ENCODE measurements at regions not wholly inside any gene's neighbourhood (a gene's known extent, or its start where the extent isn't known, plus 50 kb on each side); places are given as distances from the start of the nearest gene placed in this dataset.
"Not testable (repeated sequence)": the region's sequence is repeated elsewhere in the genome, so short reads cannot be mapped to it uniquely, and the experiment has no call there.

DNA sequence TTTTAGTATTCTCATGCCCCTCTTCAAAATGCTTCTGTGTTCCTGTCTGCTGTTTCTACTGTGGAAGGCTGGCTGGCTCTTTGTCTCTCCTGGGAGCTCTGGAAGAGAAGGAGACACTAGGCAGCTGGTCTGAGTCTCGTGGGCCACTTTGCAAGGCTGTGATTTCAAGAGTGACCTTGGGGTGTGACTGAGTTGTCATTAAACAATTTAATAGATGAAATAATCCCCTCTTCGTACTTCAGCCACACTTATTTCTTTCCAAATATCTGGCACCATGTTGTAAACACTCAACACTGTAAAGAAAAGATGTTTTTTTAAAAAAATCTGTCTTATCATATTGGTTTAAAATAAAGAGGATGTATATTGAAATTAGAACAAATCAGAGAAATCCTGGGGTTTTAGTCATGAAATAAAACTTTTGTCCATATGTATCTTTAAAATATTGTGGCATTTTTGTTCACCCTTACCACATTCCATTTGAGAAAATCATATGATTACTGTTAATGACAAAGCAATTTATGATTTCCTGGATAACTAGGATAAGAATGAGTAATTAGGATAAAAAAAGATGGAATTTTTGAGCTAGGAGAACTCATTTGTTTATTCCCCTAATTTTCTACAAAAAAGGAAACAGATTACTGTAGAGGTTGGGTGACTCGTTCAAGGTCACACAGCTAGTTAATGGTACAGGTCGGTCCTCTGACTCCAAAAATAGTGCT is 200.8 kb downstream of the MAT2B start:
- DNase-seq: no peak

DNA sequence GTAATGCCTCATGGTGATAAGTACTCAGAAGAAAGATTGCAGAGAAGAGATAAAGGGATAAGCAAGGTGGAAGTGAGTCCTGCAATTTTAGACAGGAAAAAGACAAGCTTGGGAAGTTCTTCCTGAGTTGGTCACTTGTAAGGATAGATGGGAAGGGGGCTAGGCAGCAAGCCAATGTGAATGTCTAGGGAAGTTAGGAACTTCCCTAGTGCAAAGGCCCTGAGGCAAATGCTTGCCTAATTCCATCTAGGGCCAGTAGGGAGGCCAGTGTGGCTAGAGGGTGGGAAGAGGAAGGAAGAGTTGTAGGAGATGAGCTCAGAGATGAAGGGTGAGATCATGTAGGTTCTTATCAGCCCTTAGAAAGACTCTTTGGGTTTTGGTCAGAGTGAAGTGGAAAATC is 206.6 kb downstream of the MAT2B start:
- no peak for DNase-seq

DNA sequence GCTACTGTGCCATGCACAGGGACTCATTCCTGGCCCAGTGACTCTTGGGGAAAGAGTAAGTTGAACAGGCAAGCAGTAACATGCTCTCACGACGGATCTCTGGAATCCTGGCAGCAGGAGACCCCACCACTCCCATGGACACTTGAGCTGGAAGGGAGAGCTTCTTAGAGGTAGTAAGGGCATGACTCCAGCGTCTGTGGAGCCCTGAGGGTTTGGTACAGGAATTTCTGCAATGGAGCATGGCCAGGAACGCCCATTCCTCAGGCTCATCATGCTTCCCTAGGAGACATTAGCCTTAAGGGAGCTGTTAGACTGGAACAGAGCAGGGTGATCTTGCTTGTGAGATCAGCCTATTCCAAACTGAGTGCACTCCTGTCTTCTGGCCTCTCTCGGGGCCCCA is 212.9 kb downstream of the MAT2B start:
- DNase-seq: no peak

DNA sequence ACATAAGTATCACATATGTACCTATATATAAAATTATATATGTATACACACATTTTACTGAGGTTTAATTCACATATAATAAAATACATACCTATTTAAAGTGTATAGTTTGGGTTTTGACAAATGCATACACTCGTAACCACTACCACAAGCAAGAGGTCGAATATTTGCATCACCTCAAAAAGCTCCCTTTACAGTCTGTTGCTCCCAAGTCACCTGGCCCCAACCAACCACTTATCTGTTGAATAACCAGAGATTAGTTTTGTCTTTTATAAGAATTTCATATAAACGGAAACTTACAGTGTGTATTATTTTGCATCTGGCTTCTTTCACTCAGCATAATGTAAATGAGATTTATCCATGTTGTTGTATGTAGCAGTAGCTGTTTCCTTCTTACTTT is 218.9 kb downstream of the MAT2B start:
- no peak for DNase-seq

DNA sequence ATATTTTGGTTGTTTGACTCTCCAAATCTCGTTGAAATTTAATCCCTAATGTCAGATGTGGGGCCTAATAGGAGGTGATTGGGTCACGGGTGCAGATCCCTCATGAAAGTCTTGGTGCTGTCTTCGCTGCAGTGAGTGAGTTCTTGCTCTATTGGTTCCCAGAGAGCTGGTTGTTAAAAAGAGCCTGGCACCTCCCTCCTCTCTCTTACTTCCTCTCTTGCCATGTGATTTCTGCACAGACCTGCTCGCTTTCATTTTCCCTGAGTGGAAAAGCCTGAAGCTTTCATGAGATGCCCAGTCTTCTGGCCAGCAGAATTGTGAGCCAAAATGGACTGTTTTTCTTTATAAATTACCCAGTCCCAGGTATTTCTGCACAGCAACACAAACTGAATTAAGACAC is 221.6 kb downstream of the MAT2B start:
- no peak for DNase-seq

DNA sequence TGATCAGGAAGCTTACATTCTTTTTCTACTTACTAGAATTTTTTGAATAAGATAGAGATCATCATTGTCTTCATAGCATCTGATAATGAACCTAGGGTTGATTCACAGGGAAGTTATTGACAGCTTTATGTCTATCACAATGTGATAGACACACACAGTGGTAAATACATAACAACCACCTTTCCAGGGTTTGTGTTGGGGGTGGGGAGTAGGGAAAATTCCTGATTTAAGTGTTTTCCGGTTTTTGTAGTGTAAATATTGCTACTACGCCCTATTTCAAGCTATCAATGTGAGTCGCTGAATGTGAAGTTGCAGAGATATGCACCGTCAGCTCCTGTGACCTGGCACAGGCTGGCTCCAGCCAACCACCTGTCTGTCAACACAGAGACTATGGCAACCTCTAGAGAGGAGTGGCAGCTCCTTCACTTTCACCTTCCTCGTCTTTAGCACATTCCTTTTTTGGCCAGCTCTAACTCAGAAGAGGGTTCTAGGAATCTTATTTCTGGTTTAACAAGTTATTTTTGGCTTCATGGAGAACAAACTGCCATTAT is 224.9 kb downstream of the MAT2B start:
- no peak for DNase-seq

DNA sequence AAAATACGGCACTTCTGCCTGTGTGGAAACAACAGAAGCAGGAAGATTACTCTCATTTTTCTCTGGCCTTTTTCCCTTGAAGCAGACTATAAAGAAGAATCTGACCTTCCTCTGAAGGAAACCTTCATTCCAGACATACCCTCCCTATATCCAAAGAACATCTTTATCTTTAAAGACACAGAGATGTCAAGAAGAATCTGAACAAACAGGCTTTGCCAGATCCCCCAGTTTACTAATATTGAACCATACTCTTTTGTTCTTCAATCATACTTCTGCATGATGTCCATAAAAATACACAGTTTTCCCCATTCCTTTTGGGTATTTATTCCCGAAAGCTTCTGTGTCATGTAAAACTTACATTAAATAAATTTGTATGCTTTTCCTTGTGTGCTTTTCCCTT is 225.8 kb downstream of the MAT2B start:
- no peak for DNase-seq

GRCh38 chr5:163735069-163735468 is 229.7 kb downstream of the MAT2B start:
- no peak for DNase-seq

- no peak for DNase-seq
Measured at GRCh38 chr5:163747586-163747985, 242.2 kb downstream of the MAT2B start.

GRCh38 chr5:163748934-163749333 is 243.5 kb downstream of the MAT2B start:
- no peak for DNase-seq

GRCh38 chr5:163750415-163750814 is 245.0 kb downstream of the MAT2B start:
- not testable (repeated sequence) for DNase-seq

DNA sequence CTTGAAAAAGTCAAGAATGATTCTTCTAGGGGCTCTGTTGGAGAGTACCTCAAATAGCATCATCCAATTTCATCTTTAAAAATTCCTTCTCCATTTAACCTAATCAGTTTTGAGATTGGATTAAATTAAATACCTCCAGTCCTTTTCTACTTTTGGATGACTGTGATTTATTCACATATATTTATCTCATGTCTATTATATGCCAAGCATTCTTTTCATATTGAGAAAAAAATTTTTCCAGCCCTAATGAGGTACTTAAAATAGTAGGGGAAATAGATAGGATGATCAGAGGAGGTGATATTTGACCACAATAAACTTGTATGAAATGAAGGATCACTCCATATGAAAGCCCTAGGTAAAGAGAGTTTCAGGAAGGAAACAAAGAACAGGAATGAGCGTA is 250.1 kb downstream of the MAT2B start:
- DNase-seq: no peak

DNA sequence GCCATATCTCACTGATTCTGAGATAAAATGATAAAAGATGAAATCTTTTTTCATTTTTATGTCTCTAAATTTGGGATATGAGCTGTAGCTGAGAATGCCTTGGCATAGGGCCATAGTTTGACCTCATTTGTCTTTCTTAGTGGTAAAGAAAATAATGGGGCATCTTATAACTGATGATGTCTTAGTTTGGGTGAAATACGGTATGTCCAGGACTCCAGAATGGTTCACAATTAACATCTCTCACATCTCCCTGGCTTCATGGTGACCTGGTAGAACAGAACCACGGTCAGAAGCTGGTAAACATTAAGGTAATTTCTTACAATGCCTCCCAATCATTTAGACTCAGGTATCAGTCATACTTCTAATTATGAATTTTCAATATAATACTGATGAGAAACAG is 250.8 kb downstream of the MAT2B start:
- DNase-seq: no peak

DNA sequence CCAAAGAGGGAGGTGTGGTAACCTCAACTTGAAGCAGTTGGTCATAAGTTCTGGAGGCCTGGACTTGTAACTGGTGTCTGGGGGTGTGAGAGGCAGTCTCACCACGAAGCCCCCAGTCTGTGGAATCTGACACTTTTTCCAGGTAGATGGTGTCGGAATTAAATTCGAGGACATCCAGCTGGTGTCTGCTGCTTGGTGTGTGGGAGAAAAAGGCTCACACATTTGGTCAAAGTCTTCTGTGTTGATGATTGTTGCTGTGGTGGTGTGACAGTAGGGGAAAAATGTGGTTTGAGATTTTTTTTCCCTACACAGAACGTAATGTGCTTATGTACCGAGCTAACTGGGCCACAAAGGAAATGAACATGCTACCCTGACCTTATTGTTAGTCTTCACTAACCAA is 251.9 kb downstream of the MAT2B start:
- DNase-seq: no peak

DNA sequence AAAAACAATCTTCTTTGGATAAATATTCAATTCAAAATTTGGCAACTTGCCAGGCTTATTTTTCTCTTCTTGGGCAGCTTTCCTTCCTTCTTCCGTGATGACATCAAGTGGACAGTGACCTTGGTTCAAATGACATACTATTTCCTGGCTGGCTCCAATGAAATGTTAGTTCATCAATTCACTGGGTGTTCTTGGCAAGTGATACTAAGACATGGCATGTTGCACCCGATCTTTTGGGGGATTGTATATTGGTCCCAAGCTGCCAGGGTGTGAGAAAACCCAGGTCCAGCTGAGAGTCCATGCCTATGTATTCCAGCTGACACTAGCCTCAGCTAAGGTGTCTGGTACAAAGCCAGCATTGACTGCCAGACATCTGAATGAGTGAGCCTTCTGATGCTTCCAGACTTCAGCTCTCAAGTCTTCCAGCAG is 252.9 kb downstream of the MAT2B start:
- no peak for DNase-seq

DNA sequence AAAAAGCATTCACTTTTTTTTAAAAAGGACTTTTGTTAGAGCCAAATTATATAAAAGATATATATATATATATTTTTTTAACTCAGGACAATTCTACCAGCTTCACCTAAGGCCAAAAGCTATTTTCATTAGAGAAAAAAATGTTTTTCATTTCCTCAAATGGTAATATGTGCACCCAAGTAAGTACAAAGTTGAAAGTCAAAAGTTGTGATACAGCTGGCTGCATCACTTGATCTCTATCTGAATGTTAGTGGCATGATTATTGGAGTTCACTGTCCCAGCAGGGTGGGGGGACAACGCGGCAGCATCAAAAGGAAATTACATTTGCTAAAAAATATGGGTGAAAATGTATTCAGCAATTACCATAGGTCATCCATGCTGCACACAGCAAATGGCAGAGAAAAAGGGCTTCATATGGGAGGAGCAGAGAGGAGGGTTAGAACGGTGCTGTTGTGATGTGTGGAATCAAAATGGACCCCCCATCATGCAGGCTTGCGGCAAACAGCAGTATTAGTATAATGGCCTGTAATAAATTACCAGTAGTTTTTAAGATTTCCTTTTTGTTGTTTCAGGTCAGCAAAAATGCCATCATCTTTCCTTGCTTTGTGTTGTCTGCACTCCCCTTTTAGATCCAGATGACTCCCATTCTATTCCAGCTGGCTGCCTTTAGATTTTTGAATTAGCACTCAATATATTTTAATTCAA is 253.7 kb downstream of the MAT2B start:
- no peak for DNase-seq

DNA sequence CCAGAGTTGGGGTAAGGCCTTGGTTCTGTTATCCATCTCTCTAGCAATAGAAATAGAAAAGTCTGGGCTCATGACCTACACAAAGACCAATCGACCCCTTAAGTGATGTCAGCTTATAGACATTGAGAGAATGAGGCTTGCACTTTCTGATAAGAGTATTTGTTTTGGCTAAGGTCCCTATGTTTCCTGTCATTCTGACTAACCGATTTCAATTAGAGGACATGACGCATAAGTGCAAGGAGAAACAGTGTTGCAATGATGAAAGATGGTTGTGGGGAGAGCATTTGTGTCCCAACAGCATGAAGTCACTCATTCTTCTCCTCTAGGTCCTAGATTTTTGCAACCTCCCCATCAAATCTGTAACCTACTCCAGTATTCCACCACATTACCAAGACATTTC is 255.1 kb downstream of the MAT2B start:
- no peak for DNase-seq

- DNase-seq: no peak
Measured at GRCh38 chr5:163766936-163767670, 261.7 kb downstream of the MAT2B start.

GRCh38 chr5:163770625-163771024 is 265.2 kb downstream of the MAT2B start:
- DNase-seq: no peak

DNA sequence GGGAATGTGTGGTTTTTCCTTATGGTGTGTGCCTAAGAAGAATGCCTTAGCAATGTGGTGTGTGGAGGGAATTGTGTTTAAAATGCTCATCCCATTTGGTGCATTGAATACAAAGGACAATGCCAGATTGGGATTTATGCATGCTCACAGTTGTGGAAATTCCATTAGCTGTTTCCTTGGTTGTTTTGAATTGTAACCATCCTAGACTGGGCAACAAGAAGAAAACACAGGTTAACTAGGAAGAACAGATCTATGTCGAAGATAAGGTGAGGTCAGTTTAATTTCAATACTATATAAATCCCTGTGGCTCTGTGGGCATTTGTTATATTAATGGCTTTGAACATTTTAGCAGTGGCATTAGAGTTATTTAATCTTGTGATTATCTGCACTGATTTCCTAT is 266.8 kb downstream of the MAT2B start:
- DNase-seq: no peak

DNA sequence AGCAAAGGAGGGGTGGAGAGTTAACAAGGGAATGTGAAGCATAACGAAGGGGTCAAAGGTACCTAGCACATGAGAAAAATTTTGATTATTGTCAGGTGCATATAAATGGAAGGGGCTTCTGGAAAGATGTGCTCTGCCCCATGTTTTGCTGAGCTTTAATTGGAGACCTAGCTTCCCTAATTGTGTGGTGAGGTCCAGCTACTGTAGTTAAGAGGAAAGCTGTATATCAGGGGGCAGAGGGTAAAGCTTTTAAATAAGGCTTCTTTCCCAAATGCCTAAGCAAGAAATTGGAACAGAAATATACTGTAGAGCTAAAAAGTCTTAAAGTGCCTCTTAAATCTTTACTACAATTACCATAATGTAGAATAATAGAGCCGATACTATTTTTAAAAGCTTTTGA is 267.2 kb downstream of the MAT2B start:
- DNase-seq: no peak

GRCh38 chr5:163773226-163773625 is 267.8 kb downstream of the MAT2B start:
- DNase-seq: no peak

GRCh38 chr5:163789870-163790269 is 284.5 kb downstream of the MAT2B start:
- DNase-seq: no peak

GRCh38 chr5:163790497-163790896 is 285.1 kb downstream of the MAT2B start:
- no peak for DNase-seq

Data from activated CD4-positive, alpha-beta T cell treated with anti-CD3 and anti-CD28 coated beads for 1 hour (primary cell).